ACC112 (cell line): ENCODE measurements at regions not wholly inside any gene's neighbourhood (a gene's known extent, or its start where the extent isn't known, plus 50 kb on each side); places are given as distances from the start of the nearest gene placed in this dataset.
"Not testable (repeated sequence)": the region's sequence is repeated elsewhere in the genome, so short reads cannot be mapped to it uniquely, and the experiment has no call there.

Experiments used
- H2AFZ ChIP-seq: fragments of 200-600 bp; sonication (generic); one replicate; pipeline ENCODE4 v1.6.0; 2017; ENCODE audit warnings: antibody characterized with exemption, low read length; ENCODE audit not compliant: unreplicated experiment
- H3K27ac ChIP-seq: fragments of 200-600 bp; sonication (generic); 2 replicates; pipeline ENCODE4 v1.5.1; 2014; ENCODE audit warnings: low read depth, mild to moderate bottlenecking, antibody characterized with exemption, low read length, moderate library complexity
- H3K27me3 ChIP-seq: fragments of 200-600 bp; sonication (generic); 2 replicates; pipeline ENCODE4 v1.6.1; 2014; ENCODE audit warnings: mild to moderate bottlenecking, antibody characterized with exemption, low read length, moderate library complexity, mixed read lengths; ENCODE audit not compliant: insufficient read depth
- H3K36me3 ChIP-seq: fragments of 200-600 bp; sonication (generic); 2 replicates; pipeline ENCODE4 v1.6.1; 2016; ENCODE audit warnings: mild to moderate bottlenecking, antibody characterized with exemption, low read length, moderate library complexity, mixed read lengths; ENCODE audit not compliant: insufficient read depth
- H3K4me1 ChIP-seq: fragments of 200-600 bp; sonication (generic); one replicate; pipeline ENCODE4 v1.6.1; 2016; ENCODE audit warnings: low read length, mixed read lengths; ENCODE audit not compliant: insufficient read depth, unreplicated experiment, control insufficient read depth
- H3K4me3 ChIP-seq: fragments of 200-600 bp; sonication (generic); 2 replicates; pipeline ENCODE4 v1.5.1; 2014; ENCODE audit warnings: mild to moderate bottlenecking, low read depth, low read length
- H3K79me2 ChIP-seq: fragments of 200-600 bp; sonication (generic); one replicate; pipeline ENCODE4 v1.6.0; 2016; ENCODE audit warnings: low read length; ENCODE audit not compliant: control insufficient read depth, unreplicated experiment, insufficient read depth

DNA sequence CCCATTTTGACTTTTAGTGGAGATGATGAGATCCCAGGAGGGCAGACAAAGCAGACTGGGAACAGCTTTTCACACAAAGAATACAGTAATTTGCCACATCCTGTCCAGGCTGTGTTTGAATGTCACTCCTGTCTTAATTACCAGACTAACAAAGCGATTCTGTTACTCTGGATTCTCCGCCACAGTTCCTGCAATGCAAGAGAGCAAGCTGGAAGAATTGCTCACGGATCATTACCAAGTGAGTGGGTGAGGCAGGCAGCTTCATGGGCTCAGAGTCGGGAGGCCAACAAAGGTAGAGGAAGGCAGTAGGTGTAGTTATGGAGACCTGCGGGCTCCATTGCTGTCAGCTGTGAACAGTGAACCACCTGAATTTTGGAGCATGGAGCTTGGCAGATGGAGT, 250.5 kb upstream of the ATP5MC3 start:
- H3K27ac ChIP-seq = no peak overlapping the region
- no peaks in the 10 kb centered on the region for H3K36me3 ChIP-seq
- H2AFZ ChIP-seq = no peak overlapping the region
- H3K27me3 ChIP-seq = peaks cover 21% of the 10 kb centered on the region; the same call in 1 of the 2 replicates
- no peak overlapping the region for H3K4me3 ChIP-seq
- H3K4me1 ChIP-seq = no peaks in the 10 kb centered on the region
- no peaks in the 10 kb centered on the region for H3K79me2 ChIP-seq

DNA sequence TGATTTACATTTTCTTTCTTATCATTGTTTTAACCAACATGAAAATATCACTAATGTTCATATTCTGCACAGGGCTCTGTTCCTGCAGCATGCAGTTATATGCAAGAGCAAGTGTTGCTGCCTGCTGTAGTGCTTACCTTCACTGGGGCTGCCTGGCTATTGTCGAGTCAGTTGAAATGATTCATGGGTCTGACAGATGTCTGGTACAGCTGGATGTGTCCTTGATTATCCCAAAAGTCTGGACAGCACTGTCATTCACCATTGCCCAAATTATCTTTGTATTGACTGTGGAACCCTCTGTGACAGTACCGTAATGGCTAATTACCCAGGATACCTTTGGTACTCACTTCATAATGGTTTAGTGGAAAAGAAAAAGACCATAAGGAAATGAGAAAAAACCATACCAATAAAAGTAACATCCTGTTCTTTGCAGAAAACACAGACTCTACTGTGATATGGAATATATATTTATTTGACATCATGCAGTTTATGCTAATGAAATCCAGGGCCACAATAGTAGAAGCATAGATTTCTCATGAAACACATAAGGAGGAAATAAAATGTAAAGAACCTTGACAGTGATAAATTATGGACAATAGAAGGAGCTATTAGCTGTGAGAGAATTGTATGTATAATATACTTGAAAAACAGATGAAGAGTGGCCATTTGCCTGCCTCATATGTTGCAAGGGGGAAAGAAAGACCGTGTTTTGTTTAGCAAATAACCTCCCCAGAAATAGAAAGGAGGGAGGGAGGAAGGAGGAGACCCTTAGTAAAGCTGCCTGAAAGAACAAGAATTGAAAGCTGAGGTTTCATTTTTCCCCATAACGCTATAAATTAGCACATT, 249.8 kb upstream of the ATP5MC3 start:
- H3K4me3 ChIP-seq = no peak overlapping the region
- no peaks in the 10 kb centered on the region for H3K79me2 ChIP-seq
- H3K27me3 ChIP-seq = peaks cover 21% of the 10 kb centered on the region; the same call in 1 of the 2 replicates
- H2AFZ ChIP-seq = no peak overlapping the region
- H3K4me1 ChIP-seq = no peaks in the 10 kb centered on the region
- H3K27ac ChIP-seq = no peak overlapping the region
- H3K36me3 ChIP-seq = no peaks in the 10 kb centered on the region

DNA sequence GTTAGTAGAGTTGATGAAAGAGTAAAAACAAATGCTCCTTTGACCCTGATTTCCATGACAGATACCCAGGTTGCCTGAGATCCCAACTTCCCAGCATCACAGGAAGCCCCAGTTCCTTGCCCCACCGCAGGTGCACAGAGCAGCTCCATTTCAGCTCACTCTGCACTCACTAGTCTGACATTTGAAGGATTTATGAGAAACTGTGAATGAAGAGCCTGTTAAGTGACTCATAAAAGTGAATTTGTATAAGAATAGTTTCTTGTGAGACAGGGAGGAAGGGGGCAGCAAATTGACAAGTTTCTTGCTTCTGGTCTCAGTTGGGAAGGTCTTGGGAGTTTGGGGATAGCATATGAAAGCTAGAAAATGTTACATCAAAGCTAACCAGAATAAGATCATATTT, 248.7 kb upstream of the ATP5MC3 start:
- Histone ChIP-seq H3K27me3 (peaks cover 21% of the 10 kb centered on the region; the same call in 1 of the 2 replicates), H3K36me3 (no peaks in the 10 kb centered on the region), H2AFZ (no peak overlapping the region), H3K27ac (no peak overlapping the region), H3K79me2 (no peaks in the 10 kb centered on the region), H3K4me1 (no peaks in the 10 kb centered on the region), H3K4me3 (no peak overlapping the region)

DNA sequence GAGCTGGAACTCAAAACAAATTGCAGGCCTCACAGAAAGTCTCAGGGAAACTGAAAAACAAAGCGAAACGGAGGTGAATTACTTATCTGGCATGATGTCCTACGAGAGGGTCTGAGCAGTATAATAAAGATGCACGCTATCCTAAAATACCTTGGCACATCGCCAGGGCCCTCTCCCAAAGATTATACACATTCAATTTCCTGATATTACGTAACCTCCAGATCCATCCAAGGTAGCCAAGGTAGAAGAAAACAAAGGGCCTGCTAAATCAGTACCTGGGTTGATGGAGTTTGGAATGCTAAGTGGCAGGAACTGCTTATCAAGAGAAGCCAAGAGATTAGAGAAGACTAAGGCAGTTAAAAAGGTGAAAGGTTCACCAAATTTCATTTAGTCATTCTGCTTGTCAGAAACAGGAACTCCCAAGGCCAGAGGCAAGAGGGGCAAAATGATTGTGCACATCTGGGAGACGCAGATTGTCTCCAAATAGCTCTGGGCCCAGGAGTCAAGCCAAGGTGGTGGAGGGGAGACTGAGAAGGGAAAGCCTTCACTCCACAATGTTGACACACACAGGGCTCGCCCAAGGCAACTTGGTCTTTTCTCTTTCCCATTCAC, 236.8 kb upstream of the ATP5MC3 start:
- no peaks in the 10 kb centered on the region for H3K27me3 ChIP-seq

DNA sequence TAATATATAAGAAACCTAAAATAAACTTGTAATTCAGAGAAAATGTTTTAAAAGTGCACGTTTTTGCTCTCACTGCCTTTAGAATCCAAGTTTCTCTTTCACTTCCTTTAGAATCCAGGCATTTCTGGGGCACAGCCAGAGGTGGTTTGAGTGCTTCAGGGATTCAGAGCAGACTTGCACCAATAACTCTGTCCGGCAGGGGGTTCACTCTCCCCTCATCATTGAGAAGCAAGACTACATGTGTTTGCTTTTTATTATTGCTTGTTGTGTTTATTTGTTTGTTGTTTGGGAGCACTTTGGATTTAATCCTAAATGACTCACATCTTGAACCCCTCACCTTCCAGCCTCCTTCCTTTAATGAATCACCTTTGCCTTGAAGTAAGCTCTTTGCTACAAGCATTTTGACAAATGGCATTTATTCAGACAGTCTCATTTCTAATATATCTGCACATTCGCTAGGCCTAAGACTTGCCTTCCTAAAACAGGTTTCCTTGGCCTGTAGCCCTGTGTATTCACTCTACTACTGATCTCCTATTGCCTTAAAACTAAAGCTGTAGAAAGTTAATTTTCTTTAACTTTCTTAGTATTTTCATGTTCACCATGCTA, 233.5 kb upstream of the ATP5MC3 start:
- H3K27ac ChIP-seq = no peak overlapping the region

More for the DNA sequence above, 236.8 kb upstream of the ATP5MC3 start:
- Histone ChIP-seq H2AFZ (no peak overlapping the region), H3K79me2 (no peaks in the 10 kb centered on the region), H3K4me1 (no peaks in the 10 kb centered on the region), H3K27ac (no peak overlapping the region), H3K4me3 (no peak overlapping the region), H3K36me3 (no peaks in the 10 kb centered on the region)

DNA sequence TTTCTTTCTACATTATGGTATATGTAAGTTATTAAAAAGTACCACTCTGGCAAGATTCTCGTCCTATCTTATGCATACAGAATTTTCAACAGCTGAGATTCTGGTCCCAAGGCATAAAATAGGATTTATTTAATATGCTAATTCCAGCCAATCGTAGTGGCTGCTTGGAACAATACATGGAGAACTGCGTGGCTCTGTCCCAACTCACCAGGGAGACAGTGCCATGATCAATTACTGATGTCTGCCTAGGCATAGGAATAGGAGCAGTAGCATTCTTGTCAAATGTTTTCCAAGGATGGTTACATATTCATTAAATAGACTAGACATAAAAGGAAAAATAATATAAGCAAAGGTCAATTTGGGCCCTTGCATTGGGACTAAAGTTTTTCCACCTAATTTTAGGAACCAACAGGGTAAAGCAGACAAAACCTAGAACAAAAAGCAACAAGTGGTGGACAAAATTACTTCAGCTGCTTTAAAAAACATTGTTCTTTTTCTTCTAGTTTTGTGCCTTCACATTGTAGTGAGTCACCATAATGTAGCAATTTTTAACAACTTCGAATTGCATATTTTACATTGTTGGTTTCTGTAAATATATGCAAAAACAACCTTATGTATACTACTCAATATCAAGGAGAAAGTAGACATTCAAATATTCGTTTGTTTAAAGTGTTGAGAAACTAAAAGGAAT, 232.8 kb upstream of the ATP5MC3 start:
- H3K4me3 ChIP-seq = peak overlapping the region; percentile 30
- peak overlapping the region; percentile 35 for H2AFZ ChIP-seq
- H3K4me1 ChIP-seq = no peaks in the 10 kb centered on the region
- no peak overlapping the region for H3K27ac ChIP-seq
- H3K36me3 ChIP-seq = no peaks in the 10 kb centered on the region
- no peaks in the 10 kb centered on the region for H3K79me2 ChIP-seq
- no peaks in the 10 kb centered on the region for H3K27me3 ChIP-seq

More for the DNA sequence above, 233.5 kb upstream of the ATP5MC3 start:
- H3K27me3 ChIP-seq = no peaks in the 10 kb centered on the region
- H3K4me3 ChIP-seq = peak overlapping the region; percentile 30
- H3K4me1 ChIP-seq = no peaks in the 10 kb centered on the region
- H2AFZ ChIP-seq = peak overlapping the region; percentile 73
- no peaks in the 10 kb centered on the region for H3K79me2 ChIP-seq
- H3K36me3 ChIP-seq = no peaks in the 10 kb centered on the region

DNA sequence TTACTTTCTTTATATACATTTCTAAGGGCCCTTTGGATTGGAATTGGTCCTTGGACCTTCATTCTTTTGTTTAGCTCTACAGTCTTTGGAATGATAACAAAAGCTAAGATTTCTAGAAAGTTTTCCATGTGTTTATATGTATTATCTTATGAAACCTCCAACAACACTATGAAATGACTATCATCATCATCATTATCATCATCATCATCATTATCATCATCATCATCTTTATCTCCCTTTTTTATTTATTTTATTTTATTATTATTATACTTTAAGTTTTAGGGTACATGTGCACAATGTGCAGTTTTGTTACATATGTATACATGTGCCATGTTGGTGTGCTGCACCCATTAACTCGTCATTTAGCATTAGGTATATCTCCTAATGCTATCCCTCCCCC, 229.4 kb upstream of the ATP5MC3 start:
- H3K27ac ChIP-seq, H2AFZ ChIP-seq, H3K4me3 ChIP-seq, H3K4me1 ChIP-seq, H3K36me3 ChIP-seq, H3K79me2 ChIP-seq, H3K27me3 ChIP-seq: not testable (repeated sequence)

DNA sequence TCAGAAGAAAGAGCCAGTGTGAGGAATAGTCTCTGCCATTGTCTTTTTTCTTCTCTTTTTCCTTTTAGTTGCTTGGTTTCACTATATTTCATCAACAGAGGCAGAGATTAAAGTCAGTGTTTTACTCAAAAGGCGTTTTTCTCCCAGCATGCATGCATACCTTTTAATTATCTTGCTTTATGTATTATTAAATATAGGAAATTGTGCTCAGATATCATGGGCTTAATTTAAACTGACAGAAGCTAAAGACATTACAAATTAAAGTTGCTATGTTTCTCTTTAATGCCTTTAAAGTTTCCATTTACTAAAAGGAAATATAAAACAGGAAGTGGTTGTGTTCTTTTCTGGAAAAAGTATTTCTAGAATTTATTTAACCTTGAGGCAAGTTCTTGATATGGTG, 223.3 kb upstream of the ATP5MC3 start:
- Histone ChIP-seq H3K27me3 (peaks cover 20% of the 10 kb centered on the region; the same call in 1 of the 2 replicates), H3K36me3 (no peaks in the 10 kb centered on the region), H3K27ac (no peak overlapping the region), H3K4me1 (no peaks in the 10 kb centered on the region), H3K4me3 (no peak overlapping the region), H2AFZ (no peak overlapping the region), H3K79me2 (no peaks in the 10 kb centered on the region)

DNA sequence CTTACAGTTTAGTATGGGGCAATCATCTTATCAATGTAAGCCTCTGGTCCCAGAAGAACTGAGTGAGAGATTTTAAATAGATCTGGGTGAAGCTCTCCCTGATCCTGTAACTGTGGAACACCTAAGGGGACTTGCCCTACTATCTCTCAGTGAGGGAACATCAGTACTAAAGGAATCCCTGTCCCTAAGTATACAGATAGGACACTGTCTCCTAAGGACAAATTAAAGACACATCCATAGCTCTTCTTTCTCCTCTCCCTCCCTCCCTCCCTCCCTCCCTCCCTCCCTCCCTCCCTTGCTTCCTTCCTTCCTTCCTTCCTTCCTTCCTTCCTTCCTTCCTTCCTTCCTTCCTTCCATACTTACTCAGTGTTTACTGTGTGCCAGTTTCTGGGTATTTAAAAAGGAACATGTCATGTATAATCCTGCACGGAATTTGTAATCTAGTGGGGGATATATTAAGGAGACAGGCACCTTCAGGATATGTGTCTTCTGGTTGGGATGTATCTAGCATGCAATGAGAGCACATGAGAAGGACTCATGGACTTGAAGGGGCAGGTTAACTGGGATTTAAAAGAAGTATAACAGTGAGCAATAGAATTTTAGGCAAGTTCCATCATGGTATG, 222.2 kb upstream of the ATP5MC3 start:
- peaks cover 30% of the 10 kb centered on the region; the same call in 1 of the 2 replicates for H3K27me3 ChIP-seq
- H3K4me3 ChIP-seq = no peak overlapping the region
- H3K79me2 ChIP-seq = no peaks in the 10 kb centered on the region
- H3K36me3 ChIP-seq = no peaks in the 10 kb centered on the region
- no peak overlapping the region for H2AFZ ChIP-seq
- no peak overlapping the region for H3K27ac ChIP-seq
- H3K4me1 ChIP-seq = no peaks in the 10 kb centered on the region

DNA sequence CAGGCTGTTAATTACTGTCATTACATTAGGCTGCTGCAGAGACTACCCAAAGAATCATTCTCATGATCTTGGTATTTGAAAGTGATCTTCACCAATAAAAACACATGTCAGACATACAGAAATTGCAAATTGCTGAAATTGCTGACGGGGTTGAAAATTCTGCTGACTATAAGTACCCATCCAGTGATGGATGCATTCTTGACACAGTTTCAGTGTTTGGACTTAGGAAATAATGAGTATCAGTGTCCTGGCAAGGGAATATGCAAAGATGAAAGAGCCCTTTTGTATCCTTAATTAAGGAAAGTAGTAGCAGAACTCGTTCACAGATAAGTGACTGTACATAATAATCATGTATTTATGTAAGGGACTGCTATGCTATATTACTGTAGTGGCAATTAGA, 221.1 kb upstream of the ATP5MC3 start:
- H3K79me2 ChIP-seq = no peaks in the 10 kb centered on the region
- H3K27ac ChIP-seq = no peak overlapping the region
- H3K4me1 ChIP-seq = no peaks in the 10 kb centered on the region
- H2AFZ ChIP-seq = no peak overlapping the region
- no peak overlapping the region for H3K4me3 ChIP-seq
- no peaks in the 10 kb centered on the region for H3K36me3 ChIP-seq
- H3K27me3 ChIP-seq = peaks cover 37% of the 10 kb centered on the region; the same call in 1 of the 2 replicates
